Activated CD4-positive, alpha-beta T cell treated with anti-CD3 and anti-CD28 coated beads, Interleukin-2, amount 10 ng/mL, durations not matched to agents 7 days and 5 days (primary cell): ENCODE measurements at regions not wholly inside any gene's neighbourhood (a gene's known extent, or its start where the extent isn't known, plus 50 kb on each side); places are given as distances from the start of the nearest gene placed in this dataset.
"Not testable (repeated sequence)": the region's sequence is repeated elsewhere in the genome, so short reads cannot be mapped to it uniquely, and the experiment has no call there.

Experiments used
- CTCF ChIA-PET: fragments of 350-600 bp; sonication (Branson Sonifier 250); formaldehyde crosslinking; loops from one replicate; lab custom pipeline; 2021; ENCODE audit warnings: antibody characterized with exemption; lab: Charles Lee
- POLR2A ChIA-PET: fragments of 350-600 bp; sonication (Branson Sonifier 250); formaldehyde crosslinking; loops from one replicate; lab custom pipeline; 2021; ENCODE audit warnings: antibody characterized with exemption; lab: Charles Lee
- DNase-seq: peaks from one replicate; pipeline ENCODE4 v3.0.0-alpha.2; 2020
- H3K27ac Mint-ChIP-seq: one replicate; pipeline ENCODE4 v1.8.0; 2021; ENCODE audit warnings: mild to moderate bottlenecking, moderate library complexity, mixed read lengths
- H3K27me3 Mint-ChIP-seq: one replicate; pipeline ENCODE4 v1.8.0; 2021; ENCODE audit warnings: mixed read lengths
- H3K36me3 Mint-ChIP-seq: one replicate; pipeline ENCODE4 v1.8.0; 2021; ENCODE audit warnings: low read depth, mixed read lengths
- H3K4me1 Mint-ChIP-seq: one replicate; pipeline ENCODE4 v1.8.0; 2021; ENCODE audit warnings: mixed read lengths
- H3K4me3 Mint-ChIP-seq: one replicate; pipeline ENCODE4 v1.8.0; 2021; ENCODE audit warnings: mild to moderate bottlenecking, moderate library complexity, mixed read lengths
- H3K9me3 Mint-ChIP-seq: one replicate; pipeline ENCODE4 v1.8.0; 2021; ENCODE audit warnings: mixed read lengths

DNA sequence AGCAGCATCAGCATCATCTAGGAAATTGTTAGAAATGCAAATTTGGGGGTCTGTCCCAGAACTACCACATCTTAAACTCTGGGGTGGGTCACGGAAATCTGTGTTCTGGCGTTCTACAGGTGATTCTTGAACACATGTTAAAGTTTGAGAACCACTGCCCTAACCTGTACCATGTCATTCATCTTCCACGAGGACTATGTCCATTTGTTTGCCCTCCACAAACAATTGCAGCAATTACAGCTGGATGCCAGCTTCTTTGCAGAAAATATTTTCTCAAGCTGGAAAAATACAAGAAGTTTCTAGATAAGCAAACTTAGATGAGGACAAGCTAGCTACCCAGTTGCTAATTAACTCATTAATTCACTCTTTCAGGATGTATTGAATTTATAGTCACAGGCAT lies 54.1 kb downstream of the MAFB start:
- no peak for DNase-seq
- peaks cover 2% of the 10 kb centered on the region for H3K27me3 Mint-ChIP-seq
- H3K4me3 Mint-ChIP-seq, result no peak overlapping the region
- H3K36me3 Mint-ChIP-seq, result no peaks in the 10 kb centered on the region
- H3K27ac Mint-ChIP-seq, result no peak overlapping the region
- ChIA-PET CTCF (no interaction called here), POLR2A (interaction anchor here (0.7 kb wide), 1 partner anchor 26 kb away, joined by 4 read pairs; no protein-coding TSS in a partner anchor)
- H3K9me3 Mint-ChIP-seq, result no peaks in the 10 kb centered on the region
- no peaks in the 10 kb centered on the region for H3K4me1 Mint-ChIP-seq

DNA sequence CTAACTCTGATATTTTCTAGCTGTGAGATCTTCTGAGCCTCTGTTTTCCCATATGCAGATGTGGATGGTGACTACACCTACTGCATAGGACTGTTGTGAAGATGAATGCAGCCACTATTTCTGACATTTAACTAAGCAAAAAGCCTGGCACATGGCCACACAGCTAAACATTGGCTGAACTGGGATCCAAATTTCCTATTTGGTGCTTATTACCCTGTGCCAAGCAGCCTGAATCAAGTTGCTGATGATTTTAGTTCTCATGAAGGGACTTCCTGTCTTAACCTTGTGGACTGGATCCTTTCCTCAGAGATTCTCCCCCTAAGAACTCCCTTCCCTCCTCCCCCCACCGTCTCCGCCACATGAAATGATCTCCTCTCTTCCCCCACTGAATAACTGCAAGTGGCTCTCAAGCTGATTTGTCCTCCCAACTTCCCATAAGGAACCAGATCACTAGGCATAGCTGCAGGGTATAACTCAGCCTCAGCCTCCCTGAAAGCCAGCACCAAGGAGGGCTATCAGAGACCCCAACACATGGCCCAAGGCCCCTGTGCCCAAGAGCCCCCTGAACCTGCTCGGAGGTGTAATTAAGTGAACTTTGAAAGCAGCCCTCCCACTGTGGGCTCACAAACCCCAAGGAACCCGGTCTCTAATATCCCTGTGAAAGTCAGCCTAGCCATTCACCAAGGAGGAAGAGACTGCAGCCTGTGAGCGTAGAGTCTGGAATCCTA lies 55.7 kb downstream of the MAFB start:
- no peaks in the 10 kb centered on the region for H3K36me3 Mint-ChIP-seq
- H3K4me1 Mint-ChIP-seq, result no peaks in the 10 kb centered on the region
- H3K4me3 Mint-ChIP-seq, result no peak overlapping the region
- H3K27ac Mint-ChIP-seq, result no peak overlapping the region
- ChIA-PET CTCF (interaction anchor here (0.5 kb wide), 1 partner anchor 988 kb away, joined by 5 read pairs; no protein-coding TSS in a partner anchor), POLR2A (no interaction called here)
- no peaks in the 10 kb centered on the region for H3K27me3 Mint-ChIP-seq
- DNase-seq, result no peak
- H3K9me3 Mint-ChIP-seq, result no peaks in the 10 kb centered on the region

DNA sequence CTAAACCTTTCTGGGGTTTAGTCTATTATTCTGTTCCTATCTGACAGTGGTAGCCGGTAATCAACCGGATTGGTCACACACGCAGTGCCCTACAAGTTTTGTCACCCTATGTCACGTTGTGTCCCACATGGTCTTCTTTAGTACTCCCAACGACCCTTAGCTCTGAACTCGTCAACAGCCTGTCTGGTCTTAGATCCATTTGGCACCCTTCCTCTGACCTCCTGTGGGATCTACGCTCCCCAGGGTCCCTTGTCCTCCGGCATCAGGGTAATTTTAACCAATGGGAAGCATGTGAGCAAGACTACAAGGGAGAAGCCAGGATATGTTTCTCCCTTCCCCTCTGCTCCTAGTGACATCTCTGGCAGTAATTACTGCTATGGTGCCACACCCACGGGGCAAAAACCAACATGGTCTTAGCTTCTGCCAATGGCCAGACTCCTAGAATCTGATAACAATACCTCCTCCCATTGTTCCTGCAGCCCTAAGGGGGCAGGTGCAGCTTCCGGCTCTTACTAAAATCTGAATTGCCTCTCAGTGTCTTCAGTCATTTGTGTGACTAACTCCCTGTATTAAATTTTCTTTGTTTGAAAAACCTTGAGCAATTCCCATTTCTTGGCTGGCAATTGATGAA lies 56.6 kb downstream of the MAFB start:
- POLR2A ChIA-PET, result no interaction called here
- H3K4me3 Mint-ChIP-seq, result no peak overlapping the region
- DNase-seq, result no peak

DNA sequence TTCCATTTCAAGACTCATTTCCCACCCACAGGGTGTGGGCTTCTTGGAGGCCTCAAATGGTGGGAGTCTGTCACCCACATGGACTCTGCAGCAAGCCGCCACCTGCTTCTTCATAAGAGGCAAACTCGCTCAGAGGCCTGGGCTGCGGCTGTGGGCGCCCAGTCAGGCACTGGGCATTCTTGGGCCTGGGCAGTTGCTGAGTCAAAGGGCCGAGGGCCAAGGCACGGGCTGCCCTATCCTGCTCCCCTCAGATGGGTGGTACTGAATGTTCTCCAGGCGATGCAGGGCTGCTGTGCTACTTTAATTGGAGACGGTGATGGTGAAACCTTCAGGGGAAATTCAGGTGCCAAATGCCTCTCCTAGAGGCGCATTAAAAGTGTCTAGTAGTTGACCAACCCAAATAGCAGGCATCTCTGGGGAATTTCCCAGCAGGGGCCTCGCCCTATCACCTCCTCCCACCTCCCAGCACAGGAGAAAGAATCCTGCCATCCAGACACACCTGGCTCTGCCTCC lies 57.9 kb downstream of the MAFB start:
- DNase-seq, result no peak
- no peaks in the 10 kb centered on the region for H3K27me3 Mint-ChIP-seq
- H3K9me3 Mint-ChIP-seq, result no peaks in the 10 kb centered on the region
- H3K4me3 Mint-ChIP-seq, result no peak overlapping the region
- no peak overlapping the region for H3K27ac Mint-ChIP-seq
- CTCF ChIA-PET, result no interaction called here
- H3K4me1 Mint-ChIP-seq, result no peaks in the 10 kb centered on the region
- POLR2A ChIA-PET, result no interaction called here
- no peaks in the 10 kb centered on the region for H3K36me3 Mint-ChIP-seq

More for the DNA sequence above, 56.6 kb downstream of the MAFB start:
- Mint-ChIP-seq H3K4me1 (no peaks in the 10 kb centered on the region), H3K36me3 (no peaks in the 10 kb centered on the region), H3K27ac (no peak overlapping the region), H3K9me3 (no peaks in the 10 kb centered on the region), H3K27me3 (no peaks in the 10 kb centered on the region)
- CTCF ChIA-PET, result no interaction called here

- no peaks in the 10 kb centered on the region for H3K36me3 Mint-ChIP-seq
- H3K4me1 Mint-ChIP-seq, result no peaks in the 10 kb centered on the region
- no peak for DNase-seq
- H3K9me3 Mint-ChIP-seq, result no peaks in the 10 kb centered on the region
- ChIA-PET POLR2A (no interaction called here), CTCF (no interaction called here)
- H3K27ac Mint-ChIP-seq, result no peak overlapping the region
- no peak overlapping the region for H3K4me3 Mint-ChIP-seq
- H3K27me3 Mint-ChIP-seq, result no peaks in the 10 kb centered on the region
These were observed 58.3 kb downstream of the MAFB start for GRCh38 chr20:40630713-40631112.

DNA sequence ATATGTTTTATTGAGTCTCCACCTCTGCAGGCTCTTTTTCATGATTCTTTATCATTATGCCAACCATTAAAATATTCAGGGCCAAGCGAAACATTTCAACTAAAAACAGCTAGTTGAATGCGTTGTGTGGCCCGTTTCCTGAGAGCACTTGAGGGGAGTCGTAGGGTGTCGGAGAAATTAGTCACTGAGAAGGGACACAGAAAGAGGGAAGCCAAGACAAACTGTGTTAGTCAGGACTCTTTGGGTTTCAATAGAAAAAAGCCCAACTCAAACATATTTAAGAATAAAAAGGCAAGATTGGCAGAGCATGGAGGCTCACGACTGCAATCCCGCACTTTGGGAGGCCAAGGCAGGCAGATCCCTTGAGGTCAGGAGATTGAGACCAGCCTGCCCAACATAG lies 58.9 kb downstream of the MAFB start:
- H3K4me3 Mint-ChIP-seq, result no peak overlapping the region
- CTCF ChIA-PET, result no interaction called here
- H3K9me3 Mint-ChIP-seq, result no peaks in the 10 kb centered on the region
- POLR2A ChIA-PET, result no interaction called here
- no peaks in the 10 kb centered on the region for H3K4me1 Mint-ChIP-seq
- no peak for DNase-seq
- H3K27me3 Mint-ChIP-seq, result no peaks in the 10 kb centered on the region
- no peak overlapping the region for H3K27ac Mint-ChIP-seq
- no peaks in the 10 kb centered on the region for H3K36me3 Mint-ChIP-seq

DNA sequence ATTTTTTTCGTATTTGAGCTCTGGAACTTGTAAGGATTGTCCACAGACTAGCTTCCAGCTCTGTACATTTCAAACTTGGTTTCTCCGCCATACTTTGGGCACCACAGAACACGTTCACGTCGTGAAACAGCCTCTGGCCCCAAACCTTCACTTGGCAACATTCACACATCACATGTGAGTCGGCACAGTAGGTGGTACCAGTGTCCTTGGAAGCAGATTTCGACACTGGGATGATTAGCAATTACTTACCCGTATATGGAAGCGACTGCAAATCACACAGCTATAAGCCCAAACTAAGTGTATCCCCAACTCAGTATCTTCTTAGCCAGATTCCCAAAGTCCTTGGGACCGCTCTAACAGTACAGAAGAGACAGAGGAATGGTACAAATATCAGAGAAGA lies 60.2 kb downstream of the MAFB start:
- Mint-ChIP-seq H3K27ac (no peak overlapping the region), H3K4me1 (no peaks in the 10 kb centered on the region), H3K27me3 (no peaks in the 10 kb centered on the region), H3K9me3 (no peaks in the 10 kb centered on the region), H3K4me3 (no peak overlapping the region), H3K36me3 (no peaks in the 10 kb centered on the region)
- POLR2A ChIA-PET, result no interaction called here
- CTCF ChIA-PET, result no interaction called here
- no peak for DNase-seq

GRCh38 chr20:40619053-40619452 lies 70.0 kb downstream of the MAFB start:
- H3K27me3 Mint-ChIP-seq, result not testable (repeated sequence)

GRCh38 chr20:40617594-40617993 lies 71.4 kb downstream of the MAFB start:
- POLR2A ChIA-PET, result no interaction called here
- Mint-ChIP-seq H3K27me3 (peaks cover 10% of the 10 kb centered on the region), H3K4me3 (no peak overlapping the region)

More at GRCh38 chr20:40619053-40619452, 70.0 kb downstream of the MAFB start:
- DNase-seq, POLR2A ChIA-PET, H3K4me3 Mint-ChIP-seq, CTCF ChIA-PET, H3K36me3 Mint-ChIP-seq, H3K4me1 Mint-ChIP-seq, H3K27ac Mint-ChIP-seq, H3K9me3 Mint-ChIP-seq: not testable (repeated sequence)

GRCh38 chr20:40612837-40613236 lies 76.2 kb downstream of the MAFB start:
- ChIA-PET CTCF (no interaction called here), POLR2A (no interaction called here)
- Mint-ChIP-seq H3K9me3 (no peaks in the 10 kb centered on the region), H3K4me1 (no peaks in the 10 kb centered on the region), H3K27me3 (peaks cover 13% of the 10 kb centered on the region), H3K36me3 (no peaks in the 10 kb centered on the region), H3K4me3 (no peak overlapping the region), H3K27ac (no peak overlapping the region)
- DNase-seq, result no peak

More at GRCh38 chr20:40617594-40617993, 71.4 kb downstream of the MAFB start:
- DNase-seq, result no peak
- CTCF ChIA-PET, result no interaction called here
- Mint-ChIP-seq H3K4me1 (no peaks in the 10 kb centered on the region), H3K9me3 (no peaks in the 10 kb centered on the region), H3K36me3 (no peaks in the 10 kb centered on the region), H3K27ac (no peak overlapping the region)

DNA sequence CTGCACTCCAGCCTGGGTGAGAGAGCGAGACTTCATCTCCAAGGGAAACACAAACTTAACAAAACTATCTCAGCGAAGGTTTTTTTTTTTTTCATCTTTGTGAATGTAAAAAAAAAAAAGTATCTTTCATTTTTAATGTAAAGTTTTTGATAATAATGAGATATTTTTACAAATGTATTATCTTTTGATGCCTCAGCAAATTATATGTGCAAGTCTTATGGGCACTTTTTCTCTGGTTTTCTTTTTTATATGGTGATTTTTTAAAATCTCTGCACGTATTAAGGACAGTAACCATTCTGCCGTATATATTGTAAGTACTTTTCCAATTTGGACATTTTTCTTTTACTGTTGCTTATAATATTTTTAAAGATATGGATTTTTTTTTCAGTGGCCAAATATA lies 76.8 kb downstream of the MAFB start:
- Mint-ChIP-seq H3K4me1 (no peaks in the 10 kb centered on the region), H3K36me3 (no peaks in the 10 kb centered on the region), H3K9me3 (no peaks in the 10 kb centered on the region), H3K27me3 (peaks cover 9% of the 10 kb centered on the region), H3K4me3 (no peak overlapping the region), H3K27ac (no peak overlapping the region)
- DNase-seq, result no peak
- CTCF ChIA-PET, result no interaction called here
- POLR2A ChIA-PET, result no interaction called here

DNA sequence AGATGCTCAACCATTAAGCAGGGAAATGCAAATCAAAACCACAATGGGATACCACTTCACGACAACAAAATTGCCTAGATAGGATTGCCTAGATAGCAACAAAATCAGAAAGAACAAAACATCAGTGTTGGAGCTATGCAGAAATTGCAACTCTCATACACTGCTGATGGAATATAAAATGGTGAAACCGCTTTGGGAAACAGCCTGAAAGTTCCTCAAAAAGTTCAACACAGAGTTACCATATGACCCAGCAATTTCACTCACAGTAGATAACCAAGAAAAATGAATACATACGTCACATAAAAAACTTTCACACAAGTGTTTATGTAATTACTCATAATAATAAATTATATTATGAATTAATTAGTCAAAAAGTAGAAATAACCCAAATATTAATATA lies 78.3 kb downstream of the MAFB start:
- DNase-seq, result no peak
- ChIA-PET POLR2A (no interaction called here), CTCF (no interaction called here)
- H3K9me3 Mint-ChIP-seq, result no peaks in the 10 kb centered on the region
- peaks cover 4% of the 10 kb centered on the region for H3K27me3 Mint-ChIP-seq
- no peak overlapping the region for H3K4me3 Mint-ChIP-seq
- no peak overlapping the region for H3K27ac Mint-ChIP-seq
- H3K4me1 Mint-ChIP-seq, result no peaks in the 10 kb centered on the region
- no peaks in the 10 kb centered on the region for H3K36me3 Mint-ChIP-seq

GRCh38 chr20:40607927-40608326 lies 81.1 kb downstream of the MAFB start:
- Mint-ChIP-seq H3K9me3 (no peaks in the 10 kb centered on the region), H3K27me3 (peaks cover 4% of the 10 kb centered on the region), H3K4me3 (no peak overlapping the region), H3K4me1 (no peaks in the 10 kb centered on the region), H3K27ac (no peak overlapping the region), H3K36me3 (no peaks in the 10 kb centered on the region)
- no peak for DNase-seq
- POLR2A ChIA-PET, result no interaction called here
- CTCF ChIA-PET, result no interaction called here
